T-helper 17 cell (primary cell): ENCODE measurements at regions not wholly inside any gene's neighbourhood (a gene's known extent, or its start where the extent isn't known, plus 50 kb on each side); places are given as distances from the start of the nearest gene placed in this dataset.

Experiments
- ATAC-seq: fragments of 150-1000 bp; cut with Tn5 transposase; 2 replicates; pipeline ENCODE4 v1.10.0; 2021; ENCODE audit warnings: mild to moderate bottlenecking, moderate library complexity
- DNase-seq, 3 donors: peaks; one replicate each; pipeline versions ENCODE4 v3.0.0 to v3.0.0-alpha.2; 2020 to 2021
- H3K9me3 ChIP-seq: one replicate; pipeline ENCODE4 v1.7.0; 2013; ENCODE audit warnings: low read length, mild to moderate bottlenecking; ENCODE audit not compliant: control insufficient read depth, poor library complexity, severe bottlenecking
- H3K27ac Mint-ChIP-seq: one replicate; pipeline ENCODE4 v1.8.0; 2022; ENCODE audit warnings: mild to moderate bottlenecking, moderate library complexity, mixed read lengths
- H3K27me3 Mint-ChIP-seq: one replicate; pipeline ENCODE4 v1.8.0; 2022; ENCODE audit warnings: mixed read lengths
- H3K36me3 Mint-ChIP-seq: one replicate; pipeline ENCODE4 v1.8.0; 2022; ENCODE audit warnings: low read depth, mixed read lengths
- H3K4me1 Mint-ChIP-seq: one replicate; pipeline ENCODE4 v1.8.0; 2022; ENCODE audit warnings: mild to moderate bottlenecking, mixed read lengths
- H3K4me3 Mint-ChIP-seq: one replicate; pipeline ENCODE4 v1.8.0; 2022; ENCODE audit warnings: mild to moderate bottlenecking, moderate library complexity, mixed read lengths

GRCh38 chr9:28234133-28234893 is 661.0 kb upstream of the C9orf72 start:
- H3K27ac Mint-ChIP-seq = no peak overlapping the region
- ATAC-seq = no peak
- no peaks in the 10 kb centered on the region for H3K4me1 Mint-ChIP-seq
- no peak for DNase-seq
- H3K9me3 ChIP-seq = no peaks in the 10 kb centered on the region
- no peak overlapping the region for H3K4me3 Mint-ChIP-seq
- H3K27me3 Mint-ChIP-seq = no peaks in the 10 kb centered on the region
- no peaks in the 10 kb centered on the region for H3K36me3 Mint-ChIP-seq

- DNase-seq = no peak
- no peaks in the 10 kb centered on the region for H3K9me3 ChIP-seq
- H3K4me3 Mint-ChIP-seq = no peak overlapping the region
- H3K27me3 Mint-ChIP-seq = no peaks in the 10 kb centered on the region
- no peaks in the 10 kb centered on the region for H3K4me1 Mint-ChIP-seq
- ATAC-seq = no peak
- H3K36me3 Mint-ChIP-seq = no peaks in the 10 kb centered on the region
- no peak overlapping the region for H3K27ac Mint-ChIP-seq
These were observed 661.6 kb upstream of the C9orf72 start for GRCh38 chr9:28234894-28235277.

- no peaks in the 10 kb centered on the region for H3K27me3 Mint-ChIP-seq
- ATAC-seq (no peak), DNase-seq (no peak)
- no peaks in the 10 kb centered on the region for H3K9me3 ChIP-seq
- H3K27ac Mint-ChIP-seq = no peak overlapping the region
- H3K4me1 Mint-ChIP-seq = no peaks in the 10 kb centered on the region
- no peaks in the 10 kb centered on the region for H3K36me3 Mint-ChIP-seq
- no peak overlapping the region for H3K4me3 Mint-ChIP-seq
These were observed 676.1 kb upstream of the C9orf72 start for GRCh38 chr9:28249424-28249823.

GRCh38 chr9:28255174-28255573 is 681.9 kb upstream of the C9orf72 start:
- Mint-ChIP-seq H3K4me3 (no peak overlapping the region), H3K27me3 (no peaks in the 10 kb centered on the region), H3K4me1 (no peaks in the 10 kb centered on the region), H3K27ac (no peak overlapping the region), H3K36me3 (no peaks in the 10 kb centered on the region)
- no peak for ATAC-seq
- peaks cover 2% of the 10 kb centered on the region for H3K9me3 ChIP-seq
- DNase-seq = no peak

GRCh38 chr9:28260330-28260729 is 687.0 kb upstream of the C9orf72 start:
- no peak overlapping the region for H3K4me3 Mint-ChIP-seq
- H3K4me1 Mint-ChIP-seq = no peaks in the 10 kb centered on the region
- H3K9me3 ChIP-seq = peaks cover 2% of the 10 kb centered on the region
- no peaks in the 10 kb centered on the region for H3K36me3 Mint-ChIP-seq
- ATAC-seq = no peak
- DNase-seq = no peak
- no peaks in the 10 kb centered on the region for H3K27me3 Mint-ChIP-seq
- H3K27ac Mint-ChIP-seq = no peak overlapping the region

- Mint-ChIP-seq H3K27me3 (no peaks in the 10 kb centered on the region), H3K4me1 (no peaks in the 10 kb centered on the region), H3K4me3 (no peak overlapping the region), H3K27ac (no peak overlapping the region), H3K36me3 (no peaks in the 10 kb centered on the region)
- no peak for ATAC-seq
- no peak for DNase-seq
- no peaks in the 10 kb centered on the region for H3K9me3 ChIP-seq
These were observed 691.1 kb upstream of the C9orf72 start for GRCh38 chr9:28264368-28264767.

- H3K9me3 ChIP-seq = no peaks in the 10 kb centered on the region
- DNase-seq = no peak
- Mint-ChIP-seq H3K36me3 (no peaks in the 10 kb centered on the region), H3K4me3 (no peak overlapping the region), H3K27me3 (no peaks in the 10 kb centered on the region), H3K4me1 (no peaks in the 10 kb centered on the region), H3K27ac (no peak overlapping the region)
- ATAC-seq = no peak
These were observed 694.1 kb upstream of the C9orf72 start for GRCh38 chr9:28267351-28267750.

- Mint-ChIP-seq H3K4me1 (no peaks in the 10 kb centered on the region), H3K27ac (no peak overlapping the region), H3K36me3 (no peaks in the 10 kb centered on the region), H3K4me3 (no peak overlapping the region), H3K27me3 (no peaks in the 10 kb centered on the region)
- no peak for DNase-seq
- H3K9me3 ChIP-seq = no peaks in the 10 kb centered on the region
- ATAC-seq = no peak
These were observed 696.9 kb upstream of the C9orf72 start for GRCh38 chr9:28270156-28270555.

GRCh38 chr9:28272127-28272526 is 698.8 kb upstream of the C9orf72 start:
- Mint-ChIP-seq H3K27ac (no peak overlapping the region), H3K27me3 (no peaks in the 10 kb centered on the region), H3K4me1 (no peaks in the 10 kb centered on the region), H3K36me3 (no peaks in the 10 kb centered on the region), H3K4me3 (no peak overlapping the region)
- no peaks in the 10 kb centered on the region for H3K9me3 ChIP-seq
- ATAC-seq = no peak
- DNase-seq = no peak

GRCh38 chr9:28287455-28287854 is 714.2 kb upstream of the C9orf72 start:
- Mint-ChIP-seq H3K27me3 (no peaks in the 10 kb centered on the region), H3K27ac (no peak overlapping the region), H3K36me3 (no peaks in the 10 kb centered on the region), H3K4me1 (no peaks in the 10 kb centered on the region), H3K4me3 (no peak overlapping the region)
- ATAC-seq = no peak
- no peaks in the 10 kb centered on the region for H3K9me3 ChIP-seq
- no peak for DNase-seq

GRCh38 chr9:28289746-28290145 is 716.5 kb upstream of the C9orf72 start:
- ATAC-seq (no peak), DNase-seq (no peak)
- H3K27me3 Mint-ChIP-seq = no peaks in the 10 kb centered on the region
- no peaks in the 10 kb centered on the region for H3K9me3 ChIP-seq
- no peaks in the 10 kb centered on the region for H3K36me3 Mint-ChIP-seq
- no peak overlapping the region for H3K27ac Mint-ChIP-seq
- no peak overlapping the region for H3K4me3 Mint-ChIP-seq
- H3K4me1 Mint-ChIP-seq = no peaks in the 10 kb centered on the region

- ATAC-seq = no peak
- Mint-ChIP-seq H3K27ac (no peak overlapping the region), H3K4me1 (no peaks in the 10 kb centered on the region), H3K4me3 (no peak overlapping the region), H3K27me3 (no peaks in the 10 kb centered on the region), H3K36me3 (no peaks in the 10 kb centered on the region)
- DNase-seq = no peak
- H3K9me3 ChIP-seq = no peaks in the 10 kb centered on the region
These were observed 720.2 kb upstream of the C9orf72 start for GRCh38 chr9:28293369-28294090.

- ATAC-seq (no peak), DNase-seq (no peak)
- Mint-ChIP-seq H3K36me3 (no peaks in the 10 kb centered on the region), H3K27me3 (no peaks in the 10 kb centered on the region), H3K4me3 (no peak overlapping the region), H3K4me1 (no peaks in the 10 kb centered on the region), H3K27ac (no peak overlapping the region)
- H3K9me3 ChIP-seq = no peaks in the 10 kb centered on the region
These were observed 728.0 kb upstream of the C9orf72 start for GRCh38 chr9:28301281-28301680.

- no peaks in the 10 kb centered on the region for H3K9me3 ChIP-seq
- Mint-ChIP-seq H3K27ac (no peak overlapping the region), H3K4me3 (no peak overlapping the region), H3K4me1 (no peaks in the 10 kb centered on the region), H3K36me3 (no peaks in the 10 kb centered on the region), H3K27me3 (no peaks in the 10 kb centered on the region)
- no peak for ATAC-seq
- no peak for DNase-seq
These were observed 744.5 kb upstream of the C9orf72 start for GRCh38 chr9:28317745-28318144.
